DMS53 treated with DMSO at 0.1 percent for 48 hours (cell line): ENCODE measurements at regions not wholly inside any gene's neighbourhood (a gene's known extent, or its start where the extent isn't known, plus 50 kb on each side); places are given as distances from the start of the nearest gene placed in this dataset.

Source experiments
- DNase-seq: peaks from one replicate; lab custom pipeline; 2025; ENCODE audit not compliant: unreplicated experiment; lab: John Stamatoyannopoulos, UW

DNA sequence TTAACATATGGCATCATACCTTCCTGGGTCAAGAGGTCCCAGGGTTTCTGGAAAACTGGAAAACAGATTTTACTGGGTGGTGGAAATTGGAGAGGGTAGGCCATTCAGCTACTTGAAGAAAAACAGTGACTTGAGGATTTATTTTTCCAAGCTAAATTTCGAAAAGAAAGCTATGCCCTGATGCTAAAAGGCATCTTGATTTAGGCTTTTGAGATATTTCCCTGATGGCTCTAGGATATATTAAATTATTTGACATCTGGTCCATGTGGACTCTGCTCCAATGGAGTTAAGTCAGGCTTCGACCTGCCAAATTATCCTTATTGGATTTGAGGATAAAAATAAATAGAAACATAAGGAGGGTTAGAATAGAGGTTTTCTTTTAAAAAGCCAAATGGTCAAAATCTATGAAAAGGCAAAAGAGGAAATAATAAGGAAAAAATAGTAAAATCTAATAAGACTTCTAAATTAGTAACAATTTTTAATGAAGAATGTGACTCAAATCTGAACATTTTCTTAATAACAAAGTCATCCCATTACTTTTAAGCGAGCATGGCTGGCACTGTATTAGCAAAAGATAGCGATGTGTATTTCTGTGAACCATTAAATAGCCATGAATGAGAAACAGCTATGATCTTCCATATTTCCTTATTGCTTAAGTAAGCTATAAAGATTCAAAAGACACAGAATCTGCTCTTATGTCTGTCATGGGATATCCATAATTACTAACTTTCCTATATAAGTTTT lies 190.0 kb upstream of the MIR17HG start:
- no peak for DNase-seq

DNA sequence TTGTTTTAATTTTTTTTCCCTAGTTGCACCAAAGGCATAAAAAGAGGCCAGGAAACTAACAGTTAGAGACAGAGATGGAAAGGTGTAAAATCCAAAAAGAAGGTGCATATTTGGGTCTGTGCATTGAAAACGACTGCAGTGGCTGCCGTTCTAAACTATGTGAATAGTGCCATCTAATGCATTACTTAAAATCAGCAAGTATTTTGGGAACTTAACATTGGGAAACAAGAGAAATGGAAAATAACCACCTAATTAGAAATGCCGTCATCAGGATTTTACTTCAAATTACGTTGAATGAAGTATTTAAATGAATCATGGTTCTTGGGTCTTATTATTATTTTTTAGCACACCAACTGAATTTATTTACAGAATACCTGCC lies 189.5 kb upstream of the MIR17HG start:
- no peak for DNase-seq

DNA sequence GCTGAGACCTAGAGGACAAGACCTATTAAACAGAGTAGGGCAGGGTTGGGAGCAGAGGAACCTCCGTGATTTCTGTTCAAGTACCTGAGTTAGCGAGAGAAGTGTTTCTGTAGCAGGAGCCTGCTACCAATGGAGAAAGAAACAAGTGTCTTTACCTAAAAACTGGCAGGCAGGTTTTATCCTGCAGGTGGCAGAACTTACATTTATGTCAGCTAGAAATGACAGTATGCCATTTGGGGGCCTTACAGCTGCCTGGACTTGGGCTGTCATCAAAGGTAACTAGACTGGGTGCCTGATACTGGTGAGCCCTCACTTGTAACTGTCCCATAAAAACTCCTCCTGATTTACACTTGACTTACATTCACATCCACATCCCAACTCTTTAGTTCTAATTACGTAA lies 185.3 kb upstream of the MIR17HG start:
- peak; percentile 70 for DNase-seq

DNA sequence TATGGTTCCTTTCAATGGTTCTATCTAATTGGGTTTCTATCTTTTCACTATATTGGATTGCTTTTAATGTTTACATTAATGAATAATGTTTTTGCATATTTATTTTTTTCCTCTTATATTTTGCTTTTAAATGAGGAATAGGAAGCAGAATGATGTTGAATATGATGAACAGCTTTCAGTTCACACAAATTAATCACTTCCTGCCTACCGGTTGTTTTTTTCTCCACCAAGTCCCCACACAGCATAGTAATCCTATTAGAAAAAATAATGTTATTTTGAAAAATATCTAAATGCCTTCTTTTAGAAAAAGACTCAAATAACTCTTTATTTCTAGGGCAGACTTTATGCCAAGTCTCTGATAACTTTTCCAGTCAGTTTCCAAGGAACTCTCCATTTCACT lies 184.9 kb upstream of the MIR17HG start:
- DNase-seq, result no peak

DNA sequence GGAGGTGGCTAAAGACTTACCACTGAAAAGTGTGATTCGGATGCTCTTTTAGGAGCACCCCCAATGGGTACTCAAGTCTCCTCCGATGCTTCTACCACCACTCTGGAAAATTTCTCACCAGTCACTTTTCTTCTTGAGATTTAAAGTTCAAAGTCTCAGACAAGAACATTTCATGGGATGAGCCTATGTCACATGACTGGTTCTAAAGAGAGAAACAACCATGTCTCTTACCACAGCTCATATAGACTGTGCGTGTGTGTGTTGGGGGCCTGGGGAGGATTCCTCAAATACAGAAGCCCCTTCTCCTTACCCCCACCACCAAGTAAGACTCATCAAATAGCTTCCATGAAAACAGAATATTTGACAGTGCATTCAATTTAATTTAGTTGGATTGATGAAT lies 181.7 kb upstream of the MIR17HG start:
- DNase-seq, result no peak

DNA sequence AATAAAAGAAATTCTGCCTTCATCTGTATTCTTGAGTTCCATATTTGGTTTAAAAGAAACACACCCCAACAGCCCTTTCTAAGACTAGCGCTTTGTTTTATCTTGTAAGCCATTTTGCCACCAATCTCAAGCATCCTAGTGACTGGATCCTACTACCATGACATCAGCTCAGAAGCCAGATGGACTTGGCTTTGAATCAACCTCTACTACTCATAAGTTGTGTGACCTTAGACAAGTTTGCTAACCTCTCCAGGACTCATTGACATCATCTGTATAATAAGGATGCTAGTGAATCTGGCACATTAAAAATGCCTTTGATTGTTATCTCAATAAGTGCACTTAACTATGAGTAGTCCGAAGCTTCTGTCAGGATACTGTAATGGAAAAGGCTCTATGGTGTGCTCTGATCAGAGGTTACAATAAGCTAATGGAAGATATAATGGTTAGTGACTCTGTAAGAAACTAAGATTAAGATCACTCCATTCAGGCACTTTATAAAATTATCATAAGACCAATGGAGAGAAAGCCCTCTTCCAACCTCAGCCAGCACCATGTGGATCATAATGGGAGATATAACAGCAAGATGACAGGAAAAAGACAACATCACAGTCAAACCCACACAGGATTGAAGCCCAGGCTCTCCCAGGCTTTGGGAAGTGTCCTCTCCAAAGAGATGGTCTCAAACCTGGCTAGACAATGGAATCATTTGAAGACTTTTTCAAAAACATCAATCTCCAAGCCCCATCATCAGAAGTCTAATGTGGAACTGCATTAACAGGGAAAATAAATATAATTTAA lies 180.6 kb upstream of the MIR17HG start:
- DNase-seq, result no peak

DNA sequence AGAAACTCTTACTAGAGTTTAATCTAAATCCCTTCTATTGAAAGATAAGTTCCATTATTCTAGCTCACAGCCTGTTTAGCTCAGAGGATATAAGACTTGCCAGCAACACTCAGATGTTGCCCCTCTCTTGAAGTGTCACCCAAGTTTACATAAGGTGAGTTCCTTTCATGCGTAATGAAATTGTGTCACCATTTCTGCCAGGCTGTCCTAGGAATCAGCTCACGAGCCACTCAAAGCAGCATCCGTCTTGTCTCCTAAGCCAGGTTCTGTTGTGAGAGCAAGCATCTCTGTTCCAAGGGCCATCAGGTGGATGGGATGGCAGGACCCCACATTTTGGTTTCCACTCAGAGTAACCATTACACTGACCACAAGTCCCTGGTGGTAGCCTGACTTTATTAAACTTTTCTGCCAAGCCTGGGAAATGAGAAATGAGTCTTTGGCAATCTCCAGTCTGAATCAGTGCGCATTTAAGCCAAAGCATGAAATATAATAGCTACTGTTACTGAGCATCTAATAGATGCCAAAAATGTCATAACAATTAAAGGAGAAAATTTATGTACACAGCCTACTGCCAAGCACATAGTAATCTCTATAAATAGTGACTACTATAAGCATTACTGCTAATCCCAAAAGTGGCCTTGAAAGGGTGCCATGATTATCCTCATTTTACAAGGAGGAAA lies 179.6 kb upstream of the MIR17HG start:
- DNase-seq, result no peak

DNA sequence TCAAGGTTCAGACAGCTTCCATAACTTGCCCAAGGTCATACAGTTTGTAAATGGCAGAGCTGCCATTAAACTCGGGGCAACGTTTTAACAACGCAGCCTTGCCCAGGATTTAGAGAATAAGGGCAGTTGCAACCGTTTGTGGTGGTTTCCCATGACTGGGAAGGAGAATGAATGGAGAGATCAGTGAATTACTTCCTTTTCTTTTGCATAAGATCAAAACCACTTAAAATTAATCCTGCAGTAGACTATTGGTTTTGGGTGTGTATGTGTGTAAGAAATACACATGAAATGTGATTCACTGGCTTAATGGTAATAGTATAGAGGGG lies 179.1 kb upstream of the MIR17HG start:
- no peak for DNase-seq

DNA sequence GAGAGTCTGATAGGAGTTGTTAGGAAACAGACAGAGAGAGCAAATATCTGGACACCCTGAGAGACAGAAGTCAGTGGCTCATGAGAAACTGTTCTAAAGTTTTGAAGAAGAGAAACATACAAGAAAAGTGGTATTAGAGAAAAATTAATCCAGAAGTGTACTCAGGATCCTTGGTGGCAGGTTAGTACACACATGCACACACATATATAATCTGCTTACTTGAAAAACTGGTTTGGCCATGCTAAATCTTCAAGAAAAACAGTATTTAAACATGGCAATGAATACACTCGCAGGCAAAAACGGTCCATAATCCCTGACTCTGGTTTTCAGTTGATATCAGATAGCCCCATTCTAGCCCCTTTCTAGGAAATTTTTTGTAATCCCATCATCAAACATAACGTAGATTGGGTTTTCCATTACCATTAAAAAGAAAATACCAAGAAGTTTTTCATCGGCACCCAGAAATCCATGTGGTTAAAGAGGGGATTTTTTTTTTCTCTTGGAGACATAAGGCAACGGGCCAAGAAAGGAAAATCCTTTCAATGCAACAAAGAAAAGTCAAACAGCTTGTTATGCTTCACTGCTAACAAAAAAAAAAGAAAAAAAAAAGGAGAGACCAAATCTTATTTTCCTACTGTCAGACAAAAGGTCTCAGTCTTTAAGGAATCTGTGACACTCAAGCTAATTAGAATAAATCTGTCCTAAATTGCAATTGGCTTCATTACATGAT lies 178.0 kb upstream of the MIR17HG start:
- no peak for DNase-seq

DNA sequence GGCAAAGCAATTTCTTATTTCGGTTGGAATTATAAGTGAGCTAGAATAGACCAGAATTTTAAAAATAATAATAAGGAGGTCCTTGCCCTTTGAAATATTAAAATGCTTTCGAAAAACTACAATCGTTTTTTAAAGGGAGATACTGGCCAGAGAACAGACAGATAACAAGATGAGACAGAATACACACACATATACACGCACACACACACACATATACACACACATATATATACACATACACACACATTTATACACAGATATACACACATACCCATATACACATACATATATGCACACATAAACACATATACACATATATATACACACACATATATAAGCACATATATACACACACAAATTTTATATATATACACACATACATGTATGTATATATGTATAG lies 175.3 kb upstream of the MIR17HG start:
- no peak for DNase-seq

DNA sequence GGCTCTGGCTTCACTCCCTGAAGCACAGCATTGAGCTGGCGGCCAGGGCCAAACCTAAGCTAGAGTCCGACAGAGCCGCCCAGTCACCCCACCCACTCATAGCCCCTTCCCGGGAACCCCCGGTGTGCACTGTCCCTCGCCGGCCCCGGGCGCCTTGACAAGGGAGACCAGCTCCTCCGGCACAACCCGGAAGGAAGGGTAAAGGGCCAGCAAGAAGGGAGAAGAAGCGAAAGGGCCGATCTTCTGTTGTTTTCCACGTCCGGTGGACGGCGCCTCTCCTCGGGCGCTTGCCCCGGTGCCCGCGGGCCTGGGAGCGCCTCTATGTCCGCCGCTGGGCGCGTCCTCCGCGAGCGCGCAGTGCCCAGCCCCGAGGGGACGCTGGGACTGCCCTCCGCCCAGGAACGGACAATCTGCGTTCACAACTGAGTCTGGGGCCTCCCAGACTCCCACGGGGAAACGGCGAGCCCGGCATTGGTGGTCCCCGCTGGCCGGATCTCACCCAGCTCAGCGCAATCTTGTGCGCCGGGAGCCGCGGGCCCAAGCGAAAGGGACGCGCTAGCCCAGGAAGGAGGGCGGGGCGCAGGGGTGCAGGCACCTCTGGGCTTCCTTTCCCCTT lies 172.5 kb upstream of the MIR17HG start:
- no peak for DNase-seq

DNA sequence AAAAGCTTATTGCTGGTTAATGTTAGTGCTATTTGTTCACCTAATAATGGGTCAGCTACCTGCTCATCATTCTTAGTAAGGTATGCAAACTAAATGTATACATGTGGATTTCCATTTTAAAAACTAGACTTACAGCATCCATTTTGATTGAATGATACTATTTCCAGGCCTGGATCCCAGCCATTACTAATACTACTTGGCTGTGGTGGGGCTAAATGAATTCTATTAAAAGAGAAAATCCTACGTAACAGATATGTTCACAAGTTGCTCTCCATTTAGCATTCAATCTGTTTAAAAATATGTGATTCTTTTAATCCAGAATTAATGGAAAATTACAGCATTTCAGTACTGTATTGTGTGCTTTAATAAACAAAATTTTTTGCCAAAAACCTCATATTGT lies 169.4 kb upstream of the MIR17HG start:
- no peak for DNase-seq

DNA sequence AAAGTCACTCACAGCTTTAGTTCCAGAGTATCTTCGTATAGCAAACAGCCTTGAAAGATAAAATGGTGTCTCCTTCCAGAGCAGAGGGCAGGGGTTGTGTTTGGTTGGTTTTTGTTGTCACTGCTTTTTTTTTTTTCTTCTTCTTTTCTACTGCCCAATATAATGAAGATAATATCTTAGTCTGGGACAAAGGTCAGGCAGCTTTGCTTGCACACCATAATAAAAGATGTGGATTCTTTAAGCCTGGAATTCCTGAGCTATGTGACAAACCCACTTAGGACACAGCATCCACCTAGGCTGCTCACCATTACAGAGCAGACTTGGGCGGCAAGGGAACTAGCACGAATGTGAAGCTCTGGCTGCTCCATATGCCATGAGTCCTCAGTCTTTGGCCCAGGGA lies 165.6 kb upstream of the MIR17HG start:
- no peak for DNase-seq

DNA sequence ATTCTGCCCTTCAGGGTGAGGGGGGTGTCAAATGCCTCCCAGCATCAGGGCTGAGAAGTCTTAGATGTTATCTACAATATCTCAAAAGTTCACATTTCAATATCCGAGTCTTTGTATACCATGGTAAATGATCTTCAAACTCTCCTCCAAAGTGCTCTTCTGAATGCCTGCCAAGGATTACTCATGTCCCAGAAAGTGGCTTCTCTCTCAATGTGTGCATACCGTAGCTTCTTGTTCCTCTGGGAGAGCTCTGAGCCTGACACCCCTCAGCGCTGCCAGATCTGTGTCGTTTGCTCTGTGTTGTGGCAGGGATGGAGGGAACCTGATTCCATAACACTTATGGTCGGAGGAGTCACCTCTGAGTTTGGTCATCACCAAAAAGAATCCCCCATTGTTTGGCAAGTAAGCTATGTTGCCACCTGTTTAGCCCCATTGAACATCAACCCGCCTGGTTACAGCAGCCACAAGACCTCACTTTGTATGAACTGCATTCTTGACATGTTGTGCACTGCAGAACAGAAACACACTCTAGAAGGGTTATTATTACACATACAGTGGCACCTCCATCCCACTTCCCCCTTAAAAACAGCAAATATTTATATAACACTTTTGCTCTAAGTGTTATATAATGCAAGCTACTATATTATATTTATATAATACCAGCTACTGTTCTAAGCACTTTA lies 163.1 kb upstream of the MIR17HG start:
- DNase-seq, result no peak

DNA sequence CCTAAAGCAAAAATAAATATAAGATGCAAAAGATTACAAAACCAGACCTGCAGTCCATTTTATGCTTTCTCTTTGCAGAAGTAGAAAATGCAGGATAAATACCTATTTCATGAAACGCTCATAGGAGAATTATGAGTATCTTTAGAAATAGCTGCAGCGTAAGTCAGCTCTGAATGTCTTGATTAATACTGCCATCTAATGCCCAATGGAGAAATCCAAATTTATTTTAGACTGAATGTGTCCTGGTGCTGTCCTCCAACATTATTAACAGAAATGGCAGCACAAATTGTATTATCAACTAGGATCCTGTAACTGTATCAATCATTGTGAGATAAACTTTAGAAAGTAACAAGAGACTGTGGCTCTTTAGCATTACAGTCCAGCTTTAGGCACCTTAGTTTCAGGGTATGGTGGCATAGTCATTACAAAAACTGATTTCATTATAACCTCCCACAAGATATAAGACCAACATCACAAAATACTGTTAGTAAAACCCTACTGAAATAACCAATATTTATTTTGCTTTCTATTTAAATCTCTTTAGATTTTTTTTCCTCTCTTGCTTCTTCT lies 162.1 kb upstream of the MIR17HG start:
- DNase-seq, result no peak

DNA sequence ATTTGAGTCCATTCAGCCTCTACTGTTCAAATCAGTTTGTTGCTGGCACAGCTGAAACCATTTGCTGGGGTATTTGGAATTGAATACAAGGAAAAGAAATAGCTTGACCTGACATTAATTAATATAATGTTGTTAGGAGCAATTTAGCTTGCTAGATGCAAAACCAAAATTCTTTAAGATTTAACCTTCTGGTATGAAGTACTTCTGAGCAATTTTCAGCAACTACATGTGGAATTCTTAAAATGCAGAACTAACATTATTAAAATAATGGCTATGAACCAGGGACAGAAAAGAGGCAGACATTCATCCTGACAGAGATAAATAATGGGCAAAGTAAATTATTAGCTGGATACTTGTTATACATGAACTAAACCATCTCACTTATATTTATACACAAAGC lies 160.0 kb upstream of the MIR17HG start:
- no peak for DNase-seq

DNA sequence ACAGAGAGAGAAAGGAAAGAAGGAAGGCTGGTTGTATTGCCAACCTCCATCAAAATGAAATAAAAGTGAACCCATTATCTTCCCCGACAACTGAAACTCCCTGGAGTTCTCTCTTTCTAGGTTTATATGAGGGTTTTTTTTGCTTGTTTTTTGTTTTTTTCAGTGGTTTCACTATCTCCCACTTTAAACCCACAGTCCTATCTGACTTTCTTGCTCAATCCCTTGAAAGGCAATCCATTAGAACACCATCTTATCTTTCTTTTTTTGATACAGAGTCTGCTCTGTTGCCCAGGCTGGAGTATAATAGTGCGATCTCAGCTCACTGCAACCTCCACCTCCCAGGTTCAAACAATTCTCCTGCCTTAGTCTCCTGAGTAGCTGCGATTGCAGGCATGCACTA lies 158.0 kb upstream of the MIR17HG start:
- no peak for DNase-seq

DNA sequence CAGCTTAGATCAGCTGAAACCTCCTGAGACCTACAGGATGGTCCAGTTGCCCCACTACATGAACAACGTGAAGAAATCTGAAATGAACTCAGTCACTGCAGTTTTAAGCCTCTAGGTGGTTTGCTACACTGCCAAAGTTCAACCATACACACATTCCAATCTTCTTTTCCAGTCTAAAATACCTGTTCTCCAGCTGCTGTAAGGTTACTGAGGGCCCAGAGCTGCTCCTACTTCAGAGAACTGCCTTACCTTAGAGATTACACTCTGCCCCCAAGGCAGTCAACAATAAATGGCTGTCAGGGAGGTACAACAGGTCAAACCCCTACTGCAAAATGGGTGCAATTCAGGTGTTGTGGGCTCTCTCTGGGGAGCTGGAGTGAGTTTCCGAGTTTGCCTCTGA lies 154.1 kb upstream of the MIR17HG start:
- DNase-seq, result no peak

DNA sequence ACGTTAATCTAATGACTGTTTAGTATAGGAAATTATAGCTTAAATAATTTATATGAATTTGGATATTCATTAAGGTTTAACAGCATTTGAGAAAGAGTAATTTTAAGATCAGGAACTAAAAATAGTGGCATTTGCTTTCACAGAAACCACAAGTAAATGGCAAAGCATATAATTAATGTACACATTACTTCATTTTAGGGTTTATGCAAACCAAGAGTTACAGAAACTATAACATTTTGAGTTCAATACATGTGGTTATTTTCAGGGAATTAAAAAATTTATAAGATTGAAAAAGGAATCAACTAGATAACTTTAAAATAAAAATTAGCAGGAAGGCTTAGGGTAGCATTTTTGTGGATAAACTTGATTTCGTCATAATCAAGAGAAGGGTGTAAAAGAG lies 151.7 kb upstream of the MIR17HG start:
- no peak for DNase-seq

DNA sequence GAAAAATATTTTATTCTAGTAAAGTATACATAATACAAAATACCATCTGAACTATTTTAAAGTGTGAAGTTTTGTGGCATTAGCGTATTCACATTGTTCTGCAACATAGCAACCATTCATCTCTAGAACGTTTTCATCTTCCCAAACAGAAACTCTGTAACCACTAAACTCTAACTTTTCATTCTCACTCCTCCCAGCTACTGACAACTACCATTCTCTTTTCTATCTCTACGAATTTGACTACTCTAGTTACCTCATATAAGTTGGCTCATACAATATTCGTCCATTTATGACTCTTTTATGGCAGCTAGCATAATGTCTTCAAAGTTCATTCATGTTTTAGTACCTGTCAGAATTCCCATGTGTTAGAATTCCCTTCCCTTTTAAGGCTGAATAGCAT lies 150.5 kb upstream of the MIR17HG start:
- DNase-seq, result no peak
